DND-41 (cell line): ENCODE measurements at regions not wholly inside any gene's neighbourhood (a gene's known extent, or its start where the extent isn't known, plus 50 kb on each side); places are given as distances from the start of the nearest gene placed in this dataset.

Experiments
- ATAC-seq: fragments of 200-7000 bp; cut with Tn5 transposase; 3 replicates; pipeline ENCODE4 v1.9.1; 2021; ENCODE audit warnings: low read depth; ENCODE audit not compliant: insufficient read depth
- DNase-seq: peaks from one replicate; pipeline ENCODE4 v3.0.0-alpha.2; 2020
- H2AFZ ChIP-seq: 2 replicates; pipeline ENCODE4 v1.6.0; 2012; ENCODE audit warnings: low read depth, low read length
- H3K27ac ChIP-seq: 2 replicates; pipeline ENCODE4 v1.5.1; 2012; ENCODE audit warnings: low read length, inconsistent platforms
- H3K27me3 ChIP-seq: fragments of 200-600 bp; sonication (generic); 2 replicates; pipeline ENCODE4 v1.6.0; 2012; ENCODE audit warnings: low read length, mild to moderate bottlenecking, inconsistent platforms; ENCODE audit not compliant: insufficient read depth, poor library complexity
- H3K36me3 ChIP-seq: 2 replicates; pipeline ENCODE4 v1.5.1; 2012; ENCODE audit warnings: low read length, inconsistent platforms; ENCODE audit not compliant: insufficient read depth
- H3K4me1 ChIP-seq: 2 replicates; pipeline ENCODE4 v1.5.1; 2012; ENCODE audit warnings: mild to moderate bottlenecking, low read length; ENCODE audit not compliant: insufficient read depth
- H3K4me2 ChIP-seq: 2 replicates; pipeline ENCODE4 v1.6.0; 2012; ENCODE audit warnings: mild to moderate bottlenecking, moderate library complexity, low read length, inconsistent platforms; ENCODE audit not compliant: insufficient read depth
- H3K4me3 ChIP-seq, 2 experiments: fragments of 200-600 bp in 1 of 2; shearing (Covaris generic) in 1 of 2; 2 replicates each; pipeline ENCODE4 v1.5.1; 2012 to 2016; ENCODE audit warnings: inconsistent platforms in 2 of 2, low read length in 2 of 2, mild to moderate bottlenecking in 2 of 2, low read depth in 1 of 2, moderate library complexity in 1 of 2
- H3K79me2 ChIP-seq: 2 replicates; pipeline ENCODE4 v1.6.0; 2012; ENCODE audit warnings: low read length, inconsistent platforms; ENCODE audit not compliant: insufficient read depth
- H3K9ac ChIP-seq: 2 replicates; pipeline ENCODE4 v1.6.0; 2012; ENCODE audit warnings: low read depth, mild to moderate bottlenecking, inconsistent platforms, low read length, moderate library complexity
- H3K9me3 ChIP-seq: 2 replicates; pipeline ENCODE4 v1.5.1; 2012; ENCODE audit warnings: low read length, moderate library complexity, mild to moderate bottlenecking, inconsistent platforms; ENCODE audit not compliant: insufficient read depth, severe bottlenecking
- H4K20me1 ChIP-seq: 2 replicates; pipeline ENCODE4 v1.6.0; 2012; ENCODE audit warnings: low read length; ENCODE audit not compliant: insufficient read depth
- EZH2 ChIP-seq: IDR thresholded peaks from 3 replicates; pipeline ENCODE4 v1.6.1; 2012; ENCODE audit warnings: borderline replicate concordance, low read depth, mild to moderate bottlenecking, moderate library complexity, low read length, inconsistent platforms; ENCODE audit not compliant: severe bottlenecking
- TF ChIP-seq, protein P1 (sequence below): IDR thresholded peaks from 2 replicates; pipeline ENCODE4 v1.5.1; 2012; ENCODE audit warnings: borderline replicate concordance, low read length, moderate library complexity, mild to moderate bottlenecking; ENCODE audit not compliant: poor library complexity, severe bottlenecking; ENCODE audit errors: extremely low read depth

DNA sequence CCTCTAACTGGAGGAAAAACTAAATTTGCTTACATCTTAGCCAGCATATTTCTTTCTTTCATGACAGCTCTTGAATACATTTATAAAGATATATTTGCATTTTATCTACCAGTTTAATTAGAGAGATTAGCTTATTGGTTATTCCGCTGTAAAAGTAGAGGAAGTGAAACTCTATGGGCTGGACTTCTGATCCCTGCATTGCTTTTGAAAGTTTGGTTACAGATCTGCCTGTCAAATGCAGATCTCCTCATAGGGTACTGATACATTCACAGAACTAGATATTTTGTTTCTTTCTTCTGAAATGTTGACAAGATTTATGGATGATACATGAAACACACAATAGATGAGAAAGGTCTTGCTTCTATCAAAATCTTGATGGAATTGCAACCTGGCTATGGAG, 581.4 kb upstream of the AADAT start:
- Histone ChIP-seq H3K9me3 (no peaks in the 10 kb centered on the region), H4K20me1 (no peaks in the 10 kb centered on the region), H3K79me2 (no peaks in the 10 kb centered on the region), H3K36me3 (no peaks in the 10 kb centered on the region), H3K4me1 (no peaks in the 10 kb centered on the region), H3K9ac (no peak overlapping the region), H3K4me2 (no peak overlapping the region), H3K4me3 (no peak overlapping the region), H3K27me3 (no peaks in the 10 kb centered on the region), H2AFZ (no peak overlapping the region), H3K27ac (no peak overlapping the region)
- no peak for TF ChIP-seq EZH2
- TF ChIP-seq, protein P1, sequence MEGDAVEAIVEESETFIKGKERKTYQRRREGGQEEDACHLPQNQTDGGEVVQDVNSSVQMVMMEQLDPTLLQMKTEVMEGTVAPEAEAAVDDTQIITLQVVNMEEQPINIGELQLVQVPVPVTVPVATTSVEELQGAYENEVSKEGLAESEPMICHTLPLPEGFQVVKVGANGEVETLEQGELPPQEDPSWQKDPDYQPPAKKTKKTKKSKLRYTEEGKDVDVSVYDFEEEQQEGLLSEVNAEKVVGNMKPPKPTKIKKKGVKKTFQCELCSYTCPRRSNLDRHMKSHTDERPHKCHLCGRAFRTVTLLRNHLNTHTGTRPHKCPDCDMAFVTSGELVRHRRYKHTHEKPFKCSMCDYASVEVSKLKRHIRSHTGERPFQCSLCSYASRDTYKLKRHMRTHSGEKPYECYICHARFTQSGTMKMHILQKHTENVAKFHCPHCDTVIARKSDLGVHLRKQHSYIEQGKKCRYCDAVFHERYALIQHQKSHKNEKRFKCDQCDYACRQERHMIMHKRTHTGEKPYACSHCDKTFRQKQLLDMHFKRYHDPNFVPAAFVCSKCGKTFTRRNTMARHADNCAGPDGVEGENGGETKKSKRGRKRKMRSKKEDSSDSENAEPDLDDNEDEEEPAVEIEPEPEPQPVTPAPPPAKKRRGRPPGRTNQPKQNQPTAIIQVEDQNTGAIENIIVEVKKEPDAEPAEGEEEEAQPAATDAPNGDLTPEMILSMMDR: no peak
- ATAC-seq: no peak
- DNase-seq: no peak

DNA sequence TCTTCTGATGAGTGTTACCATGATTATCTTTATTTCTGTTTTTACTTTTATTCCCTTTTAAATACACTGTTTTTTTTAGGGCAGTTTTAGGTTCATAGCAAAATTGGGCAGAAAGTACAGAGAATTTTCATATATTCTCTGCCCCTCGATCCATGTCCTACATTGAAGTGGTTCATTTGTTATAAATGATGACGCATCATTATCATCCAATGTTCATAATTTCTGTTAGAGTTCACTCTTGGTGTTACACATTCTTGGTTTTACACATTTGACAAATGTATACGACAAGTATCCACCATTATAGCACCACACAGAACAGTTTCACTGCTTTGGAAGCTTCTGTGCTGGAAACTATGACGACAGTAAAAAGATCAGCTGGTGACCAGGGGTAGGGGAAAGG, 578.1 kb upstream of the AADAT start:
- Histone ChIP-seq H2AFZ (no peak overlapping the region), H3K27me3 (no peaks in the 10 kb centered on the region), H3K4me3 (no peak overlapping the region), H3K4me1 (no peaks in the 10 kb centered on the region), H3K4me2 (no peak overlapping the region), H4K20me1 (no peaks in the 10 kb centered on the region), H3K9ac (no peak overlapping the region), H3K36me3 (no peaks in the 10 kb centered on the region), H3K79me2 (no peaks in the 10 kb centered on the region), H3K9me3 (no peaks in the 10 kb centered on the region), H3K27ac (no peak overlapping the region)
- DNase-seq (no peak), ATAC-seq (no peak)
- TF ChIP-seq, protein P1: no peak
- no peak for TF ChIP-seq EZH2

DNA sequence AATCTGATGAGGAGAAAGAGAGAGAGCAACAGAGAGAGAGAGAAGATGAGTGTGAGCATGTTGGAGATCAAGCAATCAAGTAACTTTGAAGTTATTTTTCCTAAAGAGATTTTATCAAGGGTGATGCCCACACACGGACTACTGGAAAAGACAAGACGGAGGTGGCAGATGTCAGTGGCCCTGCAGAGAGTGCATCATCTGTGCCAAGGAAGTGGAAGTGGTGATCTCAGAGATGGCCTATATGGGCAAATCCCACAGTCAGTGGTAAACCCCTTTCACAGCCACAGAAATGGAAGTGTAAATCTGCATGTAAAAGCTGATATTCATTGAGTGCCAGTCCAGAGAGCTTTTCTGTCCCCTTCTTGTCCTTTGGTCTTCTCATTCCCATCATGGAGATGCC, 577.2 kb upstream of the AADAT start:
- Histone ChIP-seq H3K4me2 (no peak overlapping the region), H3K9ac (no peak overlapping the region), H3K9me3 (no peaks in the 10 kb centered on the region), H4K20me1 (no peaks in the 10 kb centered on the region), H3K27ac (no peak overlapping the region), H3K4me3 (no peak overlapping the region), H2AFZ (no peak overlapping the region; the same call in 1 of the 2 replicates), H3K36me3 (no peaks in the 10 kb centered on the region), H3K79me2 (no peaks in the 10 kb centered on the region), H3K4me1 (no peaks in the 10 kb centered on the region), H3K27me3 (no peaks in the 10 kb centered on the region)
- TF ChIP-seq, protein P1: no peak
- DNase-seq: no peak
- ATAC-seq: no peak

DNA sequence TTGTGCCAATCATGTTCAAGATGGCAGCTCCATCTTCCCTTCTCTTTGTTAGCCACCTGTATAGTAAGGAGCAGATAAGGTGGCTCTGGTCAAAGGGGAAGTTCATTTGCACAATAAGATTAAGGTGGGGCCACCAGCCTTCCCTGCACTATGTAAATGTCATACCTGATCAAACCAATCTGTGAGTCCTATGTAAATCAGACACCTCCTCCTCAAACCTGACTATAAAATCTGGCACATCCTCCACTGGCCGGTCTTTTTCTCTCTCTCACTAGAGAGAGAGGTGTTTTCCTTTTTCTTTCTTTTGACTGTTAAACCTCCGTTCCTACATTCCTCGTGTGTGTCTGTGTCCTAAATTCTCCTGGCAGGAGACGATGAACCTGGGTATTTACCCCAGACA, 572.5 kb upstream of the AADAT start:
- Histone ChIP-seq H3K27me3 (no peaks in the 10 kb centered on the region), H3K4me1 (no peaks in the 10 kb centered on the region), H3K27ac (no peak overlapping the region), H3K4me2 (no peak overlapping the region), H3K79me2 (no peaks in the 10 kb centered on the region), H3K36me3 (no peaks in the 10 kb centered on the region), H2AFZ (no peak overlapping the region), H3K9ac (no peak overlapping the region), H3K4me3 (no peak overlapping the region), H3K9me3 (no peaks in the 10 kb centered on the region), H4K20me1 (no peaks in the 10 kb centered on the region)
- TF ChIP-seq, protein P1: no peak
- no peak for TF ChIP-seq EZH2
- DNase-seq (no peak), ATAC-seq (no peak)
